ENCODE measurements at regions not wholly inside any gene's neighbourhood (a gene's known extent, or its start where the extent isn't known, plus 50 kb on each side); places are given as distances from the start of the nearest gene placed in this dataset.

DNA sequence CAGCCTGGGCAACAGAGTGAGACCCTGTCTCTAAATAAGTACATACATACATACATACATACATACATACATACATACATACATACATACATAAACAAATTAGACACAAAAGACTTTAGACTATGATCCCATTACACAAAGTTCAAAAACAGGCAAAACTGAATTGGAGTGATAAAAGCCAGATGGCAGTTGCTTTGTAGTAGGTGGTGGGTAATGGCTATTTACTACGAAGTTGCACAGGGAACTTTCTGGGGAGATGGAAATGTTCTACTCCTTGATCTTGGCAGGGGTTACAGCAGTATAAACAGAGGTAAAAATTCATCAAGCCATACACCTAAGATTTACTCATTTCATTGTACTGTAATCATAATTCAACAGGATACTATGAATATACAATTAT, 63.7 kb upstream of the HRH1 start:
- H2BK120ac ChIP-seq (ENCODE audit: low read depth, low read length), result no peak overlapping the region
- WGBS, 2 experiments (ENCODE audit: extremely low coverage in 2 of 2, insufficient read length in 1 of 2), result no CpG with 5 or more reads among the region's 1 CpG
- intact Hi-C loops (cut with micrococcal nuclease) (no loop called here), in situ Hi-C loops (cut with MboI; ENCODE audit: low sequenced_read_pairs) (no loop called here), dilution Hi-C loops (cut with HindIII; ENCODE audit: low sequenced_read_pairs, unreplicated experiment) (no loop called here)
- no peaks in the 10 kb centered on the region for H3K36me3 ChIP-seq (ENCODE audit: control insufficient read depth, insufficient read depth, low read length)
- H4K5ac ChIP-seq (ENCODE audit: low read depth, low read length), result no peak overlapping the region
- no peak overlapping the region for H3K56ac ChIP-seq (ENCODE audit: extremely low read depth, insufficient read depth, low read length)
- no peak overlapping the region for H2AK9ac ChIP-seq (replicated peaks; ENCODE audit: low read depth, low read length, poor library complexity)
- no peak overlapping the region for H4K8ac ChIP-seq (ENCODE audit: low read depth in 2 of 2, low read length in 2 of 2)
- H2BK5ac ChIP-seq (ENCODE audit: low read depth, low read length, poor library complexity, severe bottlenecking), result no peak overlapping the region
- H3K9me3 ChIP-seq (ENCODE audit: control insufficient read depth, insufficient read depth, low read length), result no peaks in the 10 kb centered on the region
- no peak overlapping the region for H3K4me2 ChIP-seq (ENCODE audit: low read depth, low read length)
- no TSS peak for BruUV-seq (replicated peaks)
- H3K4me3 ChIP-seq (ENCODE audit: insufficient read depth, low read depth, low read length), result no peak overlapping the region
- 0 out of 2 replicates have a peak overlapping the region, but pooled peaks have one; percentile 13 for H3K4ac ChIP-seq (ENCODE audit: low read depth, low read length)
- no peak overlapping the region for H2AFZ ChIP-seq (replicated peaks; ENCODE audit: low read length, poor library complexity)
- H2BK20ac ChIP-seq (ENCODE audit: low read depth, low read length), result peak overlapping the region; percentile 22; the same call in 1 of the 2 replicates
- no peak overlapping the region for H3K27ac ChIP-seq (ENCODE audit: insufficient read depth, low read length)
- no peak overlapping the region for H3K18ac ChIP-seq (ENCODE audit: low read depth, low read length)
- H3K9me1 ChIP-seq (ENCODE audit: insufficient read depth, low read length), result peaks cover 1% of the 10 kb centered on the region
- no peaks in the 10 kb centered on the region for H3K79me1 ChIP-seq (ENCODE audit: low read depth in 1 of 2, low read length in 2 of 2)
- H3K27me3 ChIP-seq (ENCODE audit: control insufficient read depth, insufficient read depth, low read length), result no peaks in the 10 kb centered on the region
- H4K20me1 ChIP-seq (ENCODE audit: insufficient read depth, low read length), result no peaks in the 10 kb centered on the region
- H3K4me1 ChIP-seq (ENCODE audit: control insufficient read depth, insufficient read depth, low read length), result peaks cover 4% of the 10 kb centered on the region; the same call in 1 of the 2 replicates
- H3K9ac ChIP-seq (ENCODE audit: low read depth, low read length), result no peak overlapping the region
- no peak overlapping the region for H2AK5ac ChIP-seq (ENCODE audit: low read depth, low read length)
- no peak overlapping the region for H3K23ac ChIP-seq (ENCODE audit: low read depth, low read length)
- H2BK15ac ChIP-seq (ENCODE audit: low read depth, low read length), result no peak overlapping the region
- ChIA-PET POLR2A (ENCODE audit: unreplicated experiment) (no interaction called here), CTCF (no interaction called here)
- DNase-seq (no peak), ATAC-seq (ENCODE audit: low read depth) (no peak)
- TF ChIP-seq RCOR1 (IDR thresholded peaks at IDR 0.05; ENCODE audit: insufficient replicate concordance, low read length) (no peak), MXI1 (IDR thresholded peaks at IDR 0.05; ENCODE audit: borderline replicate concordance, low read depth, low read length) (no peak), RAD21 (IDR thresholded peaks at IDR 0.05; ENCODE audit: low read length) (no peak), MAZ (IDR thresholded peaks at IDR 0.05; ENCODE audit: borderline replicate concordance, low read depth, low read length) (no peak), FOS (IDR thresholded peaks at IDR 0.05; ENCODE audit: low read depth, low read length) (no peak), RFX5 (IDR thresholded peaks at IDR 0.05; ENCODE audit: low read depth, low read length) (no peak), ELK1 (IDR thresholded peaks at IDR 0.05; ENCODE audit: borderline replicate concordance, low read depth, low read length) (no peak), MAFK (IDR thresholded peaks at IDR 0.05; ENCODE audit: low read depth, low read length) (no peak), SMC3 (IDR thresholded peaks at IDR 0.05; ENCODE audit: low read depth, low read length) (no peak), CHD1 (IDR thresholded peaks at IDR 0.05; ENCODE audit: low read depth, low read length) (no peak), POLR2A (IDR thresholded peaks at IDR 0.05; ENCODE audit: low read depth, low read length) (no peak), NFE2L2 (IDR thresholded peaks at IDR 0.05; ENCODE audit: low read depth, low read length) (no peak), BHLHE40 (IDR thresholded peaks at IDR 0.05; ENCODE audit: low read depth, low read length) (no peak), CEBPB (IDR thresholded peaks at IDR 0.05; ENCODE audit: low read depth, low read length) (no peak)
- TF ChIP-seq, protein P1, sequence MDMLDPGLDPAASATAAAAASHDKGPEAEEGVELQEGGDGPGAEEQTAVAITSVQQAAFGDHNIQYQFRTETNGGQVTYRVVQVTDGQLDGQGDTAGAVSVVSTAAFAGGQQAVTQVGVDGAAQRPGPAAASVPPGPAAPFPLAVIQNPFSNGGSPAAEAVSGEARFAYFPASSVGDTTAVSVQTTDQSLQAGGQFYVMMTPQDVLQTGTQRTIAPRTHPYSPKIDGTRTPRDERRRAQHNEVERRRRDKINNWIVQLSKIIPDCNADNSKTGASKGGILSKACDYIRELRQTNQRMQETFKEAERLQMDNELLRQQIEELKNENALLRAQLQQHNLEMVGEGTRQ (IDR thresholded peaks at IDR 0.05; ENCODE audit: low read depth, low read length), result no peak
- TF ChIP-seq, protein P2, sequence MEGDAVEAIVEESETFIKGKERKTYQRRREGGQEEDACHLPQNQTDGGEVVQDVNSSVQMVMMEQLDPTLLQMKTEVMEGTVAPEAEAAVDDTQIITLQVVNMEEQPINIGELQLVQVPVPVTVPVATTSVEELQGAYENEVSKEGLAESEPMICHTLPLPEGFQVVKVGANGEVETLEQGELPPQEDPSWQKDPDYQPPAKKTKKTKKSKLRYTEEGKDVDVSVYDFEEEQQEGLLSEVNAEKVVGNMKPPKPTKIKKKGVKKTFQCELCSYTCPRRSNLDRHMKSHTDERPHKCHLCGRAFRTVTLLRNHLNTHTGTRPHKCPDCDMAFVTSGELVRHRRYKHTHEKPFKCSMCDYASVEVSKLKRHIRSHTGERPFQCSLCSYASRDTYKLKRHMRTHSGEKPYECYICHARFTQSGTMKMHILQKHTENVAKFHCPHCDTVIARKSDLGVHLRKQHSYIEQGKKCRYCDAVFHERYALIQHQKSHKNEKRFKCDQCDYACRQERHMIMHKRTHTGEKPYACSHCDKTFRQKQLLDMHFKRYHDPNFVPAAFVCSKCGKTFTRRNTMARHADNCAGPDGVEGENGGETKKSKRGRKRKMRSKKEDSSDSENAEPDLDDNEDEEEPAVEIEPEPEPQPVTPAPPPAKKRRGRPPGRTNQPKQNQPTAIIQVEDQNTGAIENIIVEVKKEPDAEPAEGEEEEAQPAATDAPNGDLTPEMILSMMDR (conservative IDR thresholded peaks at IDR 0.05; ENCODE audit: low read depth, low read length), result no peak
- no peak overlapping the region for H3K14ac ChIP-seq (replicated peaks; ENCODE audit: low read depth, low read length)
- H4K91ac ChIP-seq (ENCODE audit: insufficient read depth, low read depth, low read length), result no peak overlapping the region
